ENCODE measurements at regions not wholly inside any gene's neighbourhood (a gene's known extent, or its start where the extent isn't known, plus 50 kb on each side); places are given as distances from the start of the nearest gene placed in this dataset.

DNA sequence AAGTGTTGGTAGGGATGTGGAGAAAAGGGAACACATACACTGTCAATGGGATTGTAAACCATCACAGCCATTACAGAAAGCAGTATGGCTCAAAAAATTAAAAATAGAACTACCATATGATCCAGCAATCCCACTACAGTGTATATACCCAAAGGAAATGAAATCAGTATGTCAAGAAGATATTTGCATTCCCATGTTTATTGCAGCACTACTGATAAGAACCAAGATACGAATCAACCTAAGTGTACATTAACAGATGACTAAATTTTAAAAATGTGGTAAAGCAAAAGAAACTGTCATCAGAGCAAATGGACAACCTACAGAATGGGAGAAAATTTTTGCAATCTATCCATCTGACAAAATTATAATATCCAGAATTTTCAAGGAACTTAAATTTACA is 290.4 kb downstream of the IPMK start:
- SMC1A ChIA-PET (ENCODE audit: uncharacterized antibody, unreplicated experiment) = no interaction called here
- in situ Hi-C loops (cut with MboI) (no loop called here), intact Hi-C loops (cut with micrococcal nuclease; ENCODE audit: unreplicated experiment) (no loop called here)
- BruUV-seq (replicated peaks) = no TSS peak
- Histone ChIP-seq H3K9me3 (replicated peaks; ENCODE audit: control insufficient read depth, insufficient read depth, low read length) (no peaks in the 10 kb centered on the region), H4K20me1 (ENCODE audit: control insufficient read depth, insufficient read depth) (no peaks in the 10 kb centered on the region), H3K4me3 (no peak overlapping the region), H3K36me3 (ENCODE audit: control insufficient read depth in 2 of 2, insufficient read depth in 2 of 2, low read length in 1 of 2) (no peaks in the 10 kb centered on the region), H3K9ac (ENCODE audit: control insufficient read depth, insufficient read depth, low read length) (no peak overlapping the region), H3K27me3 (replicated peaks in 1 of 2; ENCODE audit: control insufficient read depth in 2 of 2, insufficient read depth in 2 of 2, low read length in 1 of 2) (no peaks in the 10 kb centered on the region), H3K27ac (ENCODE audit: control insufficient read depth, insufficient read depth) (no peak overlapping the region), H3K4me2 (ENCODE audit: control insufficient read depth, insufficient read depth) (no peak overlapping the region), H3K4me1 (ENCODE audit: control insufficient read depth, insufficient read depth, low read length) (no peaks in the 10 kb centered on the region), H2AFZ (ENCODE audit: control insufficient read depth, low read depth, low read length) (no peak overlapping the region), H3K79me2 (ENCODE audit: control insufficient read depth, insufficient read depth, low read length) (no peaks in the 10 kb centered on the region)
- RAD21 ChIA-PET (ENCODE audit: unreplicated experiment) = no interaction called here
- 0% methylated on average over 1 of the region's 1 CpG for WGBS (ENCODE audit: insufficient coverage, insufficient replicate concordance, low lambda C conversion rate, missing lambda C conversion rate)
- DNase-seq (ENCODE audit: low read depth, low spot score) = no peak
- TF ChIP-seq SUPT20H (IDR thresholded peaks at IDR 0.05; ENCODE audit: borderline replicate concordance, control insufficient read depth, low read depth, low read length) = no peak
- TF ChIP-seq NBN (IDR thresholded peaks at IDR 0.05) = no peak
- no peak for TF ChIP-seq NFYA (IDR thresholded peaks at IDR 0.05; ENCODE audit: borderline replicate concordance, low read depth, low read length)
- TF ChIP-seq, protein P1, sequence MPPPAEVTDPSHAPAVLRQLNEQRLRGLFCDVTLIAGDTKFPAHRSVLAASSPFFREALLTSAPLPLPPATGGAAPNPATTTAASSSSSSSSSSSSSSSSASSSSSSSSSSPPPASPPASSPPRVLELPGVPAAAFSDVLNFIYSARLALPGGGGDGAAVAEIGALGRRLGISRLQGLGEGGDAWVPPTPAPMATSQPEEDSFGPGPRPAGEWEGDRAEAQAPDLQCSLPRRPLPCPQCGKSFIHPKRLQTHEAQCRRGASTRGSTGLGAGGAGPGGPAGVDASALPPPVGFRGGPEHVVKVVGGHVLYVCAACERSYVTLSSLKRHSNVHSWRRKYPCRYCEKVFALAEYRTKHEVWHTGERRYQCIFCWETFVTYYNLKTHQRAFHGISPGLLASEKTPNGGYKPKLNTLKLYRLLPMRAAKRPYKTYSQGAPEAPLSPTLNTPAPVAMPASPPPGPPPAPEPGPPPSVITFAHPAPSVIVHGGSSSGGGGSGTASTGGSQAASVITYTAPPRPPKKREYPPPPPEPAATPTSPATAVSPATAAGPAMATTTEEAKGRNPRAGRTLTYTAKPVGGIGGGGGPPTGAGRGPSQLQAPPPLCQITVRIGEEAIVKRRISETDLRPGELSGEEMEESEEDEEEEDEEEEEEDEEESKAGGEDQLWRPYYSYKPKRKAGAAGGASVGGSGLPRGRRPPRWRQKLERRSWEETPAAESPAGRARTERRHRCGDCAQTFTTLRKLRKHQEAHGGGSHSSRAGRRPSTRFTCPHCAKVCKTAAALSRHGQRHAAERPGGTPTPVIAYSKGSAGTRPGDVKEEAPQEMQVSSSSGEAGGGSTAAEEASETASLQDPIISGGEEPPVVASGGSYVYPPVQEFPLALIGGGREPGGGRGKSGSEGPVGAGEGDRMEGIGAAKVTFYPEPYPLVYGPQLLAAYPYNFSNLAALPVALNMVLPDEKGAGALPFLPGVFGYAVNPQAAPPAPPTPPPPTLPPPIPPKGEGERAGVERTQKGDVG (CRISPR knock-in tag; IDR thresholded peaks at IDR 0.05) = no peak
- no peak for TF ChIP-seq TCF3 (IDR thresholded peaks at IDR 0.05; ENCODE audit: borderline replicate concordance, insufficient read depth, low read depth, low read length)
- TF ChIP-seq WRNIP1 (IDR thresholded peaks at IDR 0.05; ENCODE audit: borderline replicate concordance, low read depth, low read length) = no peak
- no peak for TF ChIP-seq ZNF24 (IDR thresholded peaks at IDR 0.05)
- TF ChIP-seq HDAC2 (IDR thresholded peaks at IDR 0.05) = no peak
- CTCF ChIA-PET = no interaction called here
- POLR2A ChIA-PET = no interaction called here
- no peak for ATAC-seq
- FAIRE-seq = no peak

Measured in GM12878 (cell line).